ENCODE measurements at regions not wholly inside any gene's neighbourhood (a gene's known extent, or its start where the extent isn't known, plus 50 kb on each side); places are given as distances from the start of the nearest gene placed in this dataset.

DNA sequence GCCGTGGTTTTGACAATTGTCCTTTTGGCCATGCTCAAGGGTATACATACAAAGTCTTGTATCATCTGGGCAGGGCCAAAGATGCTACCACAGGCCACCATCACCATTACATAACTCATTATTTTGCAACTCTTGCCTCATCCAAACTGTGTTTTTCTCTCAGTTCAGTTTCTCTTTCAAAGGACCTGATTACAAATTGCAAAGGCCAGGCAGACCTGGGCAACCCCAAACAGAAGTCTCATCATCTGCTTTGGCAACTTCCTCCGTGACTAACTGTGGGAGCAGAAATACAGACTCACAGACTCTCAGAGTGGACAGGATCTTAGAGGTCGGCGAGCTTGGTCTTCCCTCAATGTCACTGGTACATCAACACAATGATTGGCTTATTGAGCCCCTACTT lies 117.8 kb upstream of the NEDD9 start:
- Histone ChIP-seq H3K79me2 (ENCODE audit: insufficient read depth, low read length) (no peaks in the 10 kb centered on the region), H3K9me3 (ENCODE audit: low read length) (no peaks in the 10 kb centered on the region), H3K9ac (ENCODE audit: low read length) (no peak overlapping the region), H4K20me1 (ENCODE audit: insufficient read depth, low read length) (no peaks in the 10 kb centered on the region), H3K4me1 (ENCODE audit: insufficient read depth, low read length, severe bottlenecking) (peaks cover 16% of the 10 kb centered on the region), H3K9me2 (ENCODE audit: low read depth, low read length) (no peaks in the 10 kb centered on the region), H3K4me3 (ENCODE audit: low read depth, low read length, poor library complexity, severe bottlenecking) (no peak overlapping the region), H2AFZ (ENCODE audit: low read length) (no peak overlapping the region), H3K27ac (ENCODE audit: low read depth, low read length, poor library complexity, severe bottlenecking) (no peak overlapping the region), H3K4me2 (ENCODE audit: low read length) (no peak overlapping the region), H3K27me3 (ENCODE audit: insufficient read depth, low read length) (no peaks in the 10 kb centered on the region), H3F3A (ENCODE audit: insufficient read depth, low read length) (no peaks in the 10 kb centered on the region), H3K36me3 (ENCODE audit: insufficient read depth, low read length) (peaks cover 19% of the 10 kb centered on the region)
- TF ChIP-seq, protein P1, sequence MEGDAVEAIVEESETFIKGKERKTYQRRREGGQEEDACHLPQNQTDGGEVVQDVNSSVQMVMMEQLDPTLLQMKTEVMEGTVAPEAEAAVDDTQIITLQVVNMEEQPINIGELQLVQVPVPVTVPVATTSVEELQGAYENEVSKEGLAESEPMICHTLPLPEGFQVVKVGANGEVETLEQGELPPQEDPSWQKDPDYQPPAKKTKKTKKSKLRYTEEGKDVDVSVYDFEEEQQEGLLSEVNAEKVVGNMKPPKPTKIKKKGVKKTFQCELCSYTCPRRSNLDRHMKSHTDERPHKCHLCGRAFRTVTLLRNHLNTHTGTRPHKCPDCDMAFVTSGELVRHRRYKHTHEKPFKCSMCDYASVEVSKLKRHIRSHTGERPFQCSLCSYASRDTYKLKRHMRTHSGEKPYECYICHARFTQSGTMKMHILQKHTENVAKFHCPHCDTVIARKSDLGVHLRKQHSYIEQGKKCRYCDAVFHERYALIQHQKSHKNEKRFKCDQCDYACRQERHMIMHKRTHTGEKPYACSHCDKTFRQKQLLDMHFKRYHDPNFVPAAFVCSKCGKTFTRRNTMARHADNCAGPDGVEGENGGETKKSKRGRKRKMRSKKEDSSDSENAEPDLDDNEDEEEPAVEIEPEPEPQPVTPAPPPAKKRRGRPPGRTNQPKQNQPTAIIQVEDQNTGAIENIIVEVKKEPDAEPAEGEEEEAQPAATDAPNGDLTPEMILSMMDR (IDR thresholded peaks at IDR 0.05; ENCODE audit: low read length) = no peak

- no peaks in the 10 kb centered on the region for H3F3A ChIP-seq (ENCODE audit: insufficient read depth, low read length)
- no peak overlapping the region for H2AFZ ChIP-seq (ENCODE audit: low read length)
- H3K4me3 ChIP-seq (ENCODE audit: low read depth, low read length, poor library complexity, severe bottlenecking) = no peak overlapping the region
- H3K9me3 ChIP-seq (ENCODE audit: low read length) = no peaks in the 10 kb centered on the region
- H3K9me2 ChIP-seq (ENCODE audit: low read depth, low read length) = no peaks in the 10 kb centered on the region
- no peak overlapping the region for H3K27ac ChIP-seq (ENCODE audit: low read depth, low read length, poor library complexity, severe bottlenecking)
- H3K4me2 ChIP-seq (ENCODE audit: low read length) = no peak overlapping the region
- TF ChIP-seq, protein P1 (IDR thresholded peaks at IDR 0.05; ENCODE audit: low read length) = no peak
- TF ChIP-seq EZH2 (IDR thresholded peaks at IDR 0.05; ENCODE audit: borderline replicate concordance, low read length) = no peak
- no peaks in the 10 kb centered on the region for H4K20me1 ChIP-seq (ENCODE audit: insufficient read depth, low read length)
- H3K4me1 ChIP-seq (ENCODE audit: insufficient read depth, low read length, severe bottlenecking) = peaks cover 16% of the 10 kb centered on the region
- H3K79me2 ChIP-seq (ENCODE audit: insufficient read depth, low read length) = no peaks in the 10 kb centered on the region
- H3K9ac ChIP-seq (ENCODE audit: low read length) = no peak overlapping the region
- H3K36me3 ChIP-seq (ENCODE audit: insufficient read depth, low read length) = peaks cover 19% of the 10 kb centered on the region
- H3K27me3 ChIP-seq (ENCODE audit: insufficient read depth, low read length) = no peaks in the 10 kb centered on the region
Measured at GRCh38 chr6:11349880-11350279, 117.4 kb upstream of the NEDD9 start.

GRCh38 chr6:11346516-11346915 lies 114.0 kb upstream of the NEDD9 start:
- Histone ChIP-seq H3K27ac (ENCODE audit: low read depth, low read length, poor library complexity, severe bottlenecking) (no peak overlapping the region), H3K79me2 (ENCODE audit: insufficient read depth, low read length) (no peaks in the 10 kb centered on the region), H3F3A (ENCODE audit: insufficient read depth, low read length) (no peaks in the 10 kb centered on the region), H3K4me1 (ENCODE audit: insufficient read depth, low read length, severe bottlenecking) (peaks cover 16% of the 10 kb centered on the region), H4K20me1 (ENCODE audit: insufficient read depth, low read length) (no peaks in the 10 kb centered on the region), H3K9ac (ENCODE audit: low read length) (no peak overlapping the region), H3K4me2 (ENCODE audit: low read length) (peak overlapping the region; percentile 44), H2AFZ (ENCODE audit: low read length) (no peak overlapping the region), H3K9me3 (ENCODE audit: low read length) (no peaks in the 10 kb centered on the region), H3K27me3 (ENCODE audit: insufficient read depth, low read length) (no peaks in the 10 kb centered on the region), H3K4me3 (ENCODE audit: low read depth, low read length, poor library complexity, severe bottlenecking) (no peak overlapping the region), H3K9me2 (ENCODE audit: low read depth, low read length) (no peaks in the 10 kb centered on the region), H3K36me3 (ENCODE audit: insufficient read depth, low read length) (peaks cover 19% of the 10 kb centered on the region; the same call in 1 of the 2 replicates)
- TF ChIP-seq EZH2 (IDR thresholded peaks at IDR 0.05; ENCODE audit: borderline replicate concordance, low read length) = no peak
- TF ChIP-seq, protein P1 (IDR thresholded peaks at IDR 0.05; ENCODE audit: low read length) = no peak
